DND-41 (cell line): ENCODE measurements at regions not wholly inside any gene's neighbourhood (a gene's known extent, or its start where the extent isn't known, plus 50 kb on each side); places are given as distances from the start of the nearest gene placed in this dataset.

Source experiments
- ATAC-seq: fragments of 200-7000 bp; cut with Tn5 transposase; 3 replicates; pipeline ENCODE4 v1.9.1; 2021; ENCODE audit warnings: low read depth; ENCODE audit not compliant: insufficient read depth
- DNase-seq: peaks from one replicate; pipeline ENCODE4 v3.0.0-alpha.2; 2020
- H2AFZ ChIP-seq: 2 replicates; pipeline ENCODE4 v1.6.0; 2012; ENCODE audit warnings: low read depth, low read length
- H3K27ac ChIP-seq: 2 replicates; pipeline ENCODE4 v1.5.1; 2012; ENCODE audit warnings: low read length, inconsistent platforms
- H3K27me3 ChIP-seq: fragments of 200-600 bp; sonication (generic); 2 replicates; pipeline ENCODE4 v1.6.0; 2012; ENCODE audit warnings: low read length, mild to moderate bottlenecking, inconsistent platforms; ENCODE audit not compliant: insufficient read depth, poor library complexity
- H3K36me3 ChIP-seq: 2 replicates; pipeline ENCODE4 v1.5.1; 2012; ENCODE audit warnings: low read length, inconsistent platforms; ENCODE audit not compliant: insufficient read depth
- H3K4me1 ChIP-seq: 2 replicates; pipeline ENCODE4 v1.5.1; 2012; ENCODE audit warnings: mild to moderate bottlenecking, low read length; ENCODE audit not compliant: insufficient read depth
- H3K4me2 ChIP-seq: 2 replicates; pipeline ENCODE4 v1.6.0; 2012; ENCODE audit warnings: mild to moderate bottlenecking, moderate library complexity, low read length, inconsistent platforms; ENCODE audit not compliant: insufficient read depth
- H3K4me3 ChIP-seq, 2 experiments: fragments of 200-600 bp in 1 of 2; shearing (Covaris generic) in 1 of 2; 2 replicates each; pipeline ENCODE4 v1.5.1; 2012 to 2016; ENCODE audit warnings: inconsistent platforms in 2 of 2, low read length in 2 of 2, mild to moderate bottlenecking in 2 of 2, low read depth in 1 of 2, moderate library complexity in 1 of 2
- H3K79me2 ChIP-seq: 2 replicates; pipeline ENCODE4 v1.6.0; 2012; ENCODE audit warnings: low read length, inconsistent platforms; ENCODE audit not compliant: insufficient read depth
- H3K9ac ChIP-seq: 2 replicates; pipeline ENCODE4 v1.6.0; 2012; ENCODE audit warnings: low read depth, mild to moderate bottlenecking, inconsistent platforms, low read length, moderate library complexity
- H3K9me3 ChIP-seq: 2 replicates; pipeline ENCODE4 v1.5.1; 2012; ENCODE audit warnings: low read length, moderate library complexity, mild to moderate bottlenecking, inconsistent platforms; ENCODE audit not compliant: insufficient read depth, severe bottlenecking
- H4K20me1 ChIP-seq: 2 replicates; pipeline ENCODE4 v1.6.0; 2012; ENCODE audit warnings: low read length; ENCODE audit not compliant: insufficient read depth
- CTCF ChIP-seq: IDR thresholded peaks from 2 replicates; pipeline ENCODE4 v1.5.1; 2012; ENCODE audit warnings: borderline replicate concordance, low read length, moderate library complexity, mild to moderate bottlenecking; ENCODE audit not compliant: poor library complexity, severe bottlenecking; ENCODE audit errors: extremely low read depth
- EZH2 ChIP-seq: IDR thresholded peaks from 3 replicates; pipeline ENCODE4 v1.6.1; 2012; ENCODE audit warnings: borderline replicate concordance, low read depth, mild to moderate bottlenecking, moderate library complexity, low read length, inconsistent platforms; ENCODE audit not compliant: severe bottlenecking

GRCh38 chr15:31483053-31483985 is 156.7 kb downstream of the KLF13 start:
- peaks cover 4% of the 10 kb centered on the region for H3K4me1 ChIP-seq
- no peak overlapping the region for H3K9ac ChIP-seq
- no peak overlapping the region for H3K4me3 ChIP-seq
- H3K4me2 ChIP-seq = no peak overlapping the region
- no peaks in the 10 kb centered on the region for H4K20me1 ChIP-seq
- TF ChIP-seq CTCF (no peak), EZH2 (no peak)
- no peaks in the 10 kb centered on the region for H3K79me2 ChIP-seq
- H3K36me3 ChIP-seq = no peaks in the 10 kb centered on the region
- ATAC-seq (no peak), DNase-seq (no peak)
- no peaks in the 10 kb centered on the region for H3K27me3 ChIP-seq
- H2AFZ ChIP-seq = no peak overlapping the region
- H3K9me3 ChIP-seq = no peaks in the 10 kb centered on the region
- no peak overlapping the region for H3K27ac ChIP-seq

GRCh38 chr15:31483986-31484951 is 157.6 kb downstream of the KLF13 start:
- no peak overlapping the region for H2AFZ ChIP-seq
- H3K4me1 ChIP-seq = peaks cover 9% of the 10 kb centered on the region
- no peaks in the 10 kb centered on the region for H4K20me1 ChIP-seq
- no peak overlapping the region for H3K4me2 ChIP-seq
- no peak overlapping the region for H3K4me3 ChIP-seq
- DNase-seq = no peak
- no peak overlapping the region for H3K9ac ChIP-seq
- ATAC-seq = no peak
- no peaks in the 10 kb centered on the region for H3K36me3 ChIP-seq
- no peaks in the 10 kb centered on the region for H3K9me3 ChIP-seq
- H3K79me2 ChIP-seq = no peaks in the 10 kb centered on the region
- TF ChIP-seq CTCF = no peak
- no peak for TF ChIP-seq EZH2
- H3K27ac ChIP-seq = no peak overlapping the region
- H3K27me3 ChIP-seq = no peaks in the 10 kb centered on the region

GRCh38 chr15:31484986-31485385 is 158.4 kb downstream of the KLF13 start:
- no peaks in the 10 kb centered on the region for H3K36me3 ChIP-seq
- no peaks in the 10 kb centered on the region for H3K9me3 ChIP-seq
- DNase-seq = no peak
- H3K4me2 ChIP-seq = no peak overlapping the region
- H3K27me3 ChIP-seq = no peaks in the 10 kb centered on the region
- TF ChIP-seq CTCF (no peak), EZH2 (no peak)
- H3K79me2 ChIP-seq = no peaks in the 10 kb centered on the region
- H3K27ac ChIP-seq = no peak overlapping the region
- no peaks in the 10 kb centered on the region for H4K20me1 ChIP-seq
- peaks cover 9% of the 10 kb centered on the region for H3K4me1 ChIP-seq
- no peak overlapping the region for H3K9ac ChIP-seq
- H2AFZ ChIP-seq = no peak overlapping the region
- no peak overlapping the region for H3K4me3 ChIP-seq
- no peak for ATAC-seq
